K562 (cell line): ENCODE measurements at regions not wholly inside any gene's neighbourhood (a gene's known extent, or its start where the extent isn't known, plus 50 kb on each side); places are given as distances from the start of the nearest gene placed in this dataset.

Experiments
- ATAC-seq: fragments of 200-7000 bp; cut with Tn5 transposase; 3 replicates; pipeline ENCODE4 v1.9.1; 2020; ENCODE audit warnings: moderate library complexity
- BruUV-seq: library from RNA; stranded (reverse); fragments of 400-500 nt; replicated peaks from 2 replicates; lab custom pipeline; 2021; lab: Mats Ljungman, UMichigan
- CTCF ChIA-PET: fragments of 300-600 bp; formaldehyde crosslinking; extraction: SDS; loops from one replicate; lab custom pipeline; 2021; ENCODE audit warnings: low intra/inter-chr PET ratio; lab: Yijun Ruan, JAX
- POLR2A ChIA-PET: fragments of 300-600, 350-650 bp; sonication (Branson Sonifier 250); formaldehyde crosslinking; extraction: SDS; loops from one replicate; lab custom pipeline; 2021; ENCODE audit warnings: antibody characterized with exemption, inconsistent platforms; lab: Yijun Ruan, JAX
- DNase-seq, 4 experiments: peaks; one replicate each; pipeline versions ENCODE4 v3.0.0 to v3.0.0-alpha.2; 2011 to 2018; ENCODE audit warnings: low spot score in 3 of 4, mixed read lengths in 3 of 4; ENCODE audit errors: extremely low read depth in 1 of 4
- FAIRE-seq: peaks from 2 replicates; lab custom pipeline; 2011; peaks lifted over from hg19 to GRCh38; lab: Jason Lieb, UNC
- H2AFZ ChIP-seq: 2 replicates; pipeline ENCODE4 v1.6.0; 2011; ENCODE audit warnings: low read depth, low read length, control low read depth, inconsistent platforms
- H3K27ac ChIP-seq: fragments of 200-600 bp; 3 replicates; pipeline ENCODE4 v1.8.0; 2011; ENCODE audit warnings: low read depth, mild to moderate bottlenecking, control low read depth, inconsistent platforms, low read length, moderate library complexity, mixed read lengths; ENCODE audit errors: extremely low read depth
- H3K27me3 ChIP-seq, 2 experiments: fragments of 300-600 bp in 1 of 2; 2 replicates in 1 of 2; 3 replicates in 1 of 2; pipeline versions ENCODE4 v1.6.0 to v1.8.0; 2011; ENCODE audit warnings: inconsistent platforms in 2 of 2, low read length in 2 of 2, mild to moderate bottlenecking in 1 of 2, mixed read lengths in 1 of 2, moderate library complexity in 1 of 2; ENCODE audit not compliant: control insufficient read depth in 2 of 2, insufficient read depth in 2 of 2
- H3K36me3 ChIP-seq: fragments of 300-600 bp; 3 replicates; pipeline ENCODE4 v1.8.0; 2011; ENCODE audit warnings: mild to moderate bottlenecking, low read length, inconsistent platforms; ENCODE audit not compliant: control insufficient read depth, insufficient read depth
- H3K4me1 ChIP-seq, 2 experiments: fragments of 200-600 bp in 1 of 2; replicated peaks in 1 of 2; 2 replicates in 1 of 2; 3 replicates in 1 of 2; pipeline versions ENCODE4 v1.5.1 to v1.8.0; 2011; ENCODE audit warnings: inconsistent platforms in 2 of 2, low read length in 2 of 2, mild to moderate bottlenecking in 1 of 2, mixed read lengths in 1 of 2, moderate library complexity in 1 of 2; ENCODE audit not compliant: control insufficient read depth in 2 of 2, insufficient read depth in 2 of 2
- H3K4me2 ChIP-seq: 2 replicates; pipeline ENCODE4 v1.6.1; 2011; ENCODE audit warnings: low read length, control low read depth, inconsistent platforms, mixed read lengths; ENCODE audit not compliant: insufficient read depth
- H3K4me3 ChIP-seq: fragments of 200-600 bp; sonication (generic), shearing (Covaris generic); 2 replicates; pipeline ENCODE4 v1.5.1; 2016; ENCODE audit warnings: control low read depth, inconsistent platforms
- H3K79me2 ChIP-seq: fragments of 200-600 bp; 3 replicates; pipeline ENCODE4 v1.8.0; 2011; ENCODE audit warnings: low read length, inconsistent platforms; ENCODE audit not compliant: control insufficient read depth, insufficient read depth
- H3K9ac ChIP-seq, 2 experiments: 2 replicates each; pipeline versions ENCODE4 v1.6.0 to v1.6.1; 2011; ENCODE audit warnings: low read depth in 2 of 2, low read length in 2 of 2, control low read depth in 1 of 2, inconsistent platforms in 1 of 2, mild to moderate bottlenecking in 1 of 2, mixed read lengths in 1 of 2; ENCODE audit not compliant: insufficient read depth in 1 of 2
- H3K9me1 ChIP-seq: one replicate; pipeline ENCODE4 v1.6.0; 2011; ENCODE audit warnings: inconsistent platforms, mild to moderate bottlenecking, low read length, moderate library complexity; ENCODE audit not compliant: control insufficient read depth, insufficient read depth
- H3K9me3 ChIP-seq: replicated peaks from 2 replicates; pipeline ENCODE4 v1.5.1; 2011; ENCODE audit warnings: low read depth, low read length, inconsistent platforms; ENCODE audit not compliant: control insufficient read depth, insufficient read depth
- H4K20me1 ChIP-seq: replicated peaks from 2 replicates; pipeline ENCODE4 v1.6.1; 2011; ENCODE audit warnings: low read length, inconsistent platforms, mixed read lengths; ENCODE audit not compliant: control insufficient read depth, insufficient read depth
- CREB1 ChIP-seq, 2 experiments: sonication (generic) in 1 of 2; formaldehyde crosslinking in 1 of 2; IDR thresholded peaks; 2 replicates each; pipeline versions ENCODE4 v1.6.1 to v1.8.0; 2012 to 2022; ENCODE audit warnings: inconsistent platforms in 1 of 2, mild to moderate bottlenecking in 1 of 2, missing genetic modification reagents in 1 of 2, moderate library complexity in 1 of 2
- ETV5 ChIP-seq: sonication (generic); formaldehyde crosslinking; IDR thresholded peaks from 2 replicates; pipeline ENCODE4 v1.4.0; 2020; ENCODE audit warnings: low read depth, mild to moderate bottlenecking, missing genetic modification reagents
- GABPA ChIP-seq: fragments of 200-800 bp; sonication (Bioruptor generic); conservative IDR thresholded peaks from 2 replicates; pipeline ENCODE4 v1.6.1; 2016; ENCODE audit warnings: low read depth, missing genetic modification characterization, missing compliant biosample characterization
- OTX1 ChIP-seq: fragments of 450-650 bp; formaldehyde crosslinking; IDR thresholded peaks from 2 replicates; pipeline ENCODE4 v1.4.0; 2022; ENCODE audit warnings: mild to moderate bottlenecking
- PHB ChIP-seq: fragments of 250-450 bp; sonication (Bioruptor Pico); IDR thresholded peaks from 2 replicates; pipeline ENCODE4 v1.5.0; 2021
- ZNF584 ChIP-seq: fragments of 200-800 bp; sonication (Bioruptor generic); IDR thresholded peaks from 2 replicates; pipeline ENCODE4 v1.6.1; 2016; ENCODE audit warnings: low read depth, mild to moderate bottlenecking, missing genetic modification characterization, missing compliant biosample characterization
- ZNF668 ChIP-seq: fragments of 250-450 bp; sonication (Bioruptor Pico); IDR thresholded peaks from 2 replicates; pipeline ENCODE4 v1.8.0; 2022; ENCODE audit warnings: mild to moderate bottlenecking, inconsistent platforms
- ZNF695 ChIP-seq: fragments of 450-650 bp; formaldehyde crosslinking; IDR thresholded peaks from 2 replicates; pipeline ENCODE4 v1.4.0; 2020; ENCODE audit warnings: mild to moderate bottlenecking, moderate library complexity
- WGBS: fragments of 100-300 bp; shearing (Covaris generic); methylation state at CpG from one replicate; pipeline ENCODE4 v1.1.6; 2016; ENCODE audit warnings: low coverage, mixed read lengths; ENCODE audit not compliant: insufficient coverage; ENCODE audit errors: missing lambda C conversion rate; 5-methylcytosine and 5-hydroxymethylcytosine counted together
- in situ Hi-C: fragments of 300-500 bp; cut with MboI; formaldehyde crosslinking; loops from 4 replicates; pipeline ENCODE4 v1.15.0; 2018; ENCODE audit warnings: inconsistent platforms, mixed read lengths
- intact Hi-C: fragments of 100-400 bp; cut with micrococcal nuclease; formaldehyde crosslinking; loops from 2 replicates; pipeline ENCODE4 v1.14.2; 2022
- TF ChIP-seq, protein P1 (sequence below): sonication (generic); formaldehyde crosslinking; IDR thresholded peaks from 2 replicates; pipeline ENCODE4 v1.8.0; 2022; ENCODE audit warnings: mild to moderate bottlenecking, missing genetic modification reagents, borderline replicate concordance

DNA sequence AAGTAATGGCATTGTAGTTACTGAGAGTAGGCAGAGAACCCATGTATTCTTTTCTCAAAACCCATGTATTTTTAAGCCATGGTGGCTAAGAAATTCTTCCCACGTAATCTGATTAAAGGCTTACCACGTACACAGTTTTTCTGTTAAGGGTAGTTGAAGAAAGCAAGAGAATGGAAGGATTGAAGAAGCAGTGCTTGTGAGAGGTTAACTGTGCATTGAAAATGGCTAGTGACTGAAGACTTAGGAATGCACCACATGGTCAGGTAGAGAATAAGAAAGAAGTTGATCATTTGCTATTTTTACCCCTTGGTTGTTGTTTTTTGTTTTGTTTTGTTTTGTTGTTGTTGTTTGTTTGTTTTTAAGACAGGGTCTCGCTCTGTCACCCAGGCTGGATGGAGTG lies 178.9 kb upstream of the SNX7 start:
- H3K27ac ChIP-seq = no peak overlapping the region
- no TSS peak for BruUV-seq
- ATAC-seq (no peak), FAIRE-seq (no peak), DNase-seq (no peak)
- H3K4me3 ChIP-seq = no peak overlapping the region
- intact Hi-C loops = no loop called here
- no peaks in the 10 kb centered on the region for H3K9me1 ChIP-seq
- H3K27me3 ChIP-seq = no peaks in the 10 kb centered on the region
- WGBS = 0% methylated on average over 3 of the region's 3 CpGs
- H3K79me2 ChIP-seq = no peaks in the 10 kb centered on the region
- no peak overlapping the region for H2AFZ ChIP-seq
- H3K9ac ChIP-seq = no peak overlapping the region
- H3K4me1 ChIP-seq = no peaks in the 10 kb centered on the region
- H4K20me1 ChIP-seq = no peaks in the 10 kb centered on the region
- TF ChIP-seq ZNF668 (CRISPR knock-in tag) (no peak), ZNF584 (CRISPR knock-in tag) (no peak), ETV5 (no peak), ZNF695 (CRISPR knock-in tag) (no peak), OTX1 (CRISPR knock-in tag) (no peak), GABPA (tag) (no peak), CREB1 (IDR thresholded peaks at IDR 0.05) (no peak), CREB1 (CRISPR knock-in tag; IDR thresholded peaks at IDR 0.05) (no peak), PHB (CRISPR knock-in tag) (no peak)
- TF ChIP-seq, protein P1, sequence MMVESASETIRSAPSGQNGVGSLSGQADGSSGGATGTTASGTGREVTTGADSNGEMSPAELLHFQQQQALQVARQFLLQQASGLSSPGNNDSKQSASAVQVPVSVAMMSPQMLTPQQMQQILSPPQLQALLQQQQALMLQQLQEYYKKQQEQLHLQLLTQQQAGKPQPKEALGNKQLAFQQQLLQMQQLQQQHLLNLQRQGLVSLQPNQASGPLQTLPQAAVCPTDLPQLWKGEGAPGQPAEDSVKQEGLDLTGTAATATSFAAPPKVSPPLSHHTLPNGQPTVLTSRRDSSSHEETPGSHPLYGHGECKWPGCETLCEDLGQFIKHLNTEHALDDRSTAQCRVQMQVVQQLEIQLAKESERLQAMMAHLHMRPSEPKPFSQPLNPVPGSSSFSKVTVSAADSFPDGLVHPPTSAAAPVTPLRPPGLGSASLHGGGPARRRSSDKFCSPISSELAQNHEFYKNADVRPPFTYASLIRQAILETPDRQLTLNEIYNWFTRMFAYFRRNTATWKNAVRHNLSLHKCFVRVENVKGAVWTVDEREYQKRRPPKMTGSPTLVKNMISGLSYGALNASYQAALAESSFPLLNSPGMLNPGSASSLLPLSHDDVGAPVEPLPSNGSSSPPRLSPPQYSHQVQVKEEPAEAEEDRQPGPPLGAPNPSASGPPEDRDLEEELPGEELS (CRISPR knock-in tag) = no peak
- no peaks in the 10 kb centered on the region for H3K36me3 ChIP-seq
- H3K4me2 ChIP-seq = no peak overlapping the region
- in situ Hi-C loops = no loop called here
- no peaks in the 10 kb centered on the region for H3K9me3 ChIP-seq
- ChIA-PET POLR2A (no interaction called here), CTCF (no interaction called here)
